ENCODE measurements at regions not wholly inside any gene's neighbourhood (a gene's known extent, or its start where the extent isn't known, plus 50 kb on each side); places are given as distances from the start of the nearest gene placed in this dataset.

- H3K4me3 Mint-ChIP-seq = no peak overlapping the region
- H3K27me3 Mint-ChIP-seq = no peaks in the 10 kb centered on the region
- H3K9me3 Mint-ChIP-seq = peaks cover 9% of the 10 kb centered on the region
- H3K27ac Mint-ChIP-seq = no peak overlapping the region
- ATAC-seq = no peak
- no peaks in the 10 kb centered on the region for H3K36me3 Mint-ChIP-seq
- no peaks in the 10 kb centered on the region for H3K4me1 Mint-ChIP-seq
Measured at GRCh38 chr10:44194435-44194834, 190.5 kb downstream of the CXCL12 start.

DNA sequence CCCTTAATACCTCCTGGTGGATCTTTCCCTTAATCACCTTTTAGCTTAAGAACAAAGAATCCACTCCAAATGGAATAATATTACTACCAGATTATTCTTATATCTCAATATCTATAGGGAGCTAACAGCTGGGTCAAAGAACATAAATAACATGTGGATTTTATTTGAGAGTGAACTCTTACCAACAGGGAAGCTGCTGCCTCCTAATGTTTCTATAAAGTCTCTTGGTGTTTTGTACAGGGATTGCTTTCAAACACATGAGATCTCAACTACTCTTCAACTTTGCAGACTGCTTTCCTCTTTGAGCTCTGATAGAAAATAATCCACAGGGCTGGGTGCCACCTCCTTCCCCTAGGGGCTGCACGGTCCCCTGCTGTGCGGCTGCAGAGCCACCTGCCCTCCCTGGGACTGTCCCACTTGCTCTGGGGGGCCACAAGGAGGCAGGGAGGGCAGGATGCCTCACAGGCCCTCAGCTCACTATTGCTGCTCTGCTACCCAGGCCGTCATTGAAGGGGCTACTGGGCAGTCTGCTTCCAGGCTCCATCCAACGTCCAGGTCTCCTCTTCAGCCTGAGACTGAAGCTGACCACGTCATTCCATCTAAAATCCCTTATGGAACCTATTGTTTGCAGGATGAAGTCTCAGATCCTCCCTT lies 191.2 kb downstream of the CXCL12 start:
- Mint-ChIP-seq H3K36me3 (no peaks in the 10 kb centered on the region), H3K4me1 (no peaks in the 10 kb centered on the region)

GRCh38 chr10:44193166-44193565 lies 191.7 kb downstream of the CXCL12 start:
- no peak for ATAC-seq
- no peaks in the 10 kb centered on the region for H3K36me3 Mint-ChIP-seq
- peaks cover 9% of the 10 kb centered on the region for H3K9me3 Mint-ChIP-seq
- H3K27ac Mint-ChIP-seq = no peak overlapping the region
- no peak overlapping the region for H3K4me3 Mint-ChIP-seq
- H3K4me1 Mint-ChIP-seq = no peaks in the 10 kb centered on the region
- no peaks in the 10 kb centered on the region for H3K27me3 Mint-ChIP-seq

More for the DNA sequence above, 191.2 kb downstream of the CXCL12 start:
- peaks cover 9% of the 10 kb centered on the region for H3K9me3 Mint-ChIP-seq
- ATAC-seq = no peak
- no peak overlapping the region for H3K4me3 Mint-ChIP-seq
- H3K27ac Mint-ChIP-seq = no peak overlapping the region
- H3K27me3 Mint-ChIP-seq = no peaks in the 10 kb centered on the region

- no peaks in the 10 kb centered on the region for H3K27me3 Mint-ChIP-seq
- ATAC-seq = no peak
- H3K4me1 Mint-ChIP-seq = no peaks in the 10 kb centered on the region
- H3K27ac Mint-ChIP-seq = no peak overlapping the region
- H3K4me3 Mint-ChIP-seq = no peak overlapping the region
- H3K36me3 Mint-ChIP-seq = no peaks in the 10 kb centered on the region
- H3K9me3 Mint-ChIP-seq = peaks cover 9% of the 10 kb centered on the region
Measured at GRCh38 chr10:44192435-44192834, 192.5 kb downstream of the CXCL12 start.

DNA sequence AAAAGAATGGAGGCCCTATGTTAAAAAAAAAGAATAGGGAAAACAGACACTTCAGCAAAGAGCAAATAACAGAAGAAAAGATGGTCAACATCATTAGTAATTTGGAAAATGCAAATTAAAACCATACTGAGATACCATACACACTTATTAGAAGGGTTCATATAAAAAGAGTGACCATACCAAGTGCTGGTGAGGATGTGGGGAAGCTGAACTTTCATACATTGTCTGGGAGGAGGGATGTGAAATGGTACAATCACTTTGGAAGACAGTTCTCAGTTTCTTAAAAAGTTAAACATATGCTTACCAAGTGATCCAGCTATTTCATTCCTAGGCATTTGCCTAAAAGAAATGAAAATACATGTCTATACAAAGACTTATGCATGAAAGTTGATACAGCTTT lies 194.4 kb downstream of the CXCL12 start:
- Mint-ChIP-seq H3K4me1 (no peaks in the 10 kb centered on the region), H3K4me3 (no peak overlapping the region), H3K9me3 (peaks cover 9% of the 10 kb centered on the region), H3K27ac (no peak overlapping the region), H3K27me3 (no peaks in the 10 kb centered on the region), H3K36me3 (no peaks in the 10 kb centered on the region)
- ATAC-seq = no peak

DNA sequence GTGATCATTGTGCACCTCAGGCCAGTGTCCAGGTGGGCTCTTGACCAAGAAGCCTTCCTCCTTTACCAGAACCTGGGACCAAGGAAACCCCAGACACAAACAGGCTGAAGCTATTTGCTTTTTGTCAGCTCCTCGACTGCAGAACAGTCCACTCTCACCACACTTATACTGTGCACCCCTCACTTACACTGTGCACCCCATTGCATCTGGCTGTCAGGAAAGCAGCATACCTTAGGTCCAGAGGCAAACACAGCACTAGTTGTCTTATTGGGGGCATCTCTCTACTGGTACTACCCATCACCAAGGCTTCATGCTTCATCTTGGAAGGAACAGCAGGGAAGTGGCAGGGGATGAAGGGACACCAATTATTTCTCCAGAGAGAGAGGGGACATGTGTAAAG lies 198.1 kb downstream of the CXCL12 start:
- ATAC-seq = no peak
- Mint-ChIP-seq H3K4me1 (no peaks in the 10 kb centered on the region), H3K9me3 (peaks cover 9% of the 10 kb centered on the region), H3K27ac (no peak overlapping the region), H3K27me3 (no peaks in the 10 kb centered on the region), H3K36me3 (no peaks in the 10 kb centered on the region), H3K4me3 (no peak overlapping the region)

- no peak overlapping the region for H3K4me3 Mint-ChIP-seq
- peaks cover 8% of the 10 kb centered on the region for H3K9me3 Mint-ChIP-seq
- no peak overlapping the region for H3K27ac Mint-ChIP-seq
- ATAC-seq = no peak
- H3K27me3 Mint-ChIP-seq = no peaks in the 10 kb centered on the region
- H3K4me1 Mint-ChIP-seq = no peaks in the 10 kb centered on the region
- no peaks in the 10 kb centered on the region for H3K36me3 Mint-ChIP-seq
Measured at GRCh38 chr10:44186150-44186549, 198.7 kb downstream of the CXCL12 start.

- H3K27me3 Mint-ChIP-seq = no peaks in the 10 kb centered on the region
- no peak overlapping the region for H3K27ac Mint-ChIP-seq
- ATAC-seq = no peak
- H3K4me3 Mint-ChIP-seq = no peak overlapping the region
- peaks cover 2% of the 10 kb centered on the region for H3K9me3 Mint-ChIP-seq
- H3K4me1 Mint-ChIP-seq = no peaks in the 10 kb centered on the region
- H3K36me3 Mint-ChIP-seq = no peaks in the 10 kb centered on the region
Measured at GRCh38 chr10:44185315-44185666, 199.6 kb downstream of the CXCL12 start.

GRCh38 chr10:44184633-44185314 lies 200.1 kb downstream of the CXCL12 start:
- Mint-ChIP-seq H3K9me3 (peaks cover 2% of the 10 kb centered on the region), H3K4me1 (no peaks in the 10 kb centered on the region), H3K4me3 (no peak overlapping the region), H3K27me3 (no peaks in the 10 kb centered on the region), H3K27ac (no peak overlapping the region), H3K36me3 (no peaks in the 10 kb centered on the region)
- no peak for ATAC-seq

- no peaks in the 10 kb centered on the region for H3K4me1 Mint-ChIP-seq
- no peak for ATAC-seq
- H3K9me3 Mint-ChIP-seq = peaks cover 2% of the 10 kb centered on the region
- H3K36me3 Mint-ChIP-seq = no peaks in the 10 kb centered on the region
- no peaks in the 10 kb centered on the region for H3K27me3 Mint-ChIP-seq
- no peak overlapping the region for H3K4me3 Mint-ChIP-seq
- no peak overlapping the region for H3K27ac Mint-ChIP-seq
Measured at GRCh38 chr10:44183667-44184632, 200.9 kb downstream of the CXCL12 start.

- Mint-ChIP-seq H3K27ac (no peak overlapping the region), H3K9me3 (peaks cover 2% of the 10 kb centered on the region), H3K36me3 (no peaks in the 10 kb centered on the region), H3K27me3 (no peaks in the 10 kb centered on the region), H3K4me1 (no peaks in the 10 kb centered on the region), H3K4me3 (no peak overlapping the region)
- ATAC-seq = no peak
Measured at GRCh38 chr10:44182909-44183308, 202.0 kb downstream of the CXCL12 start.

- Mint-ChIP-seq H3K4me1 (no peaks in the 10 kb centered on the region), H3K9me3 (peaks cover 2% of the 10 kb centered on the region), H3K27me3 (no peaks in the 10 kb centered on the region), H3K36me3 (no peaks in the 10 kb centered on the region), H3K27ac (no peak overlapping the region), H3K4me3 (no peak overlapping the region)
- no peak for ATAC-seq
Measured at GRCh38 chr10:44180321-44181168, 204.4 kb downstream of the CXCL12 start.

- no peak for ATAC-seq
- Mint-ChIP-seq H3K4me1 (no peaks in the 10 kb centered on the region), H3K27me3 (no peaks in the 10 kb centered on the region), H3K9me3 (no peaks in the 10 kb centered on the region), H3K4me3 (no peak overlapping the region), H3K27ac (no peak overlapping the region), H3K36me3 (no peaks in the 10 kb centered on the region)
Measured at GRCh38 chr10:44178856-44179255, 206.0 kb downstream of the CXCL12 start.

- no peak overlapping the region for H3K4me3 Mint-ChIP-seq
- no peak for ATAC-seq
- H3K27me3 Mint-ChIP-seq = no peaks in the 10 kb centered on the region
- H3K36me3 Mint-ChIP-seq = no peaks in the 10 kb centered on the region
- no peak overlapping the region for H3K27ac Mint-ChIP-seq
- H3K9me3 Mint-ChIP-seq = no peaks in the 10 kb centered on the region
- no peaks in the 10 kb centered on the region for H3K4me1 Mint-ChIP-seq
Measured at GRCh38 chr10:44178281-44178680, 206.6 kb downstream of the CXCL12 start.

- Mint-ChIP-seq H3K9me3 (no peaks in the 10 kb centered on the region), H3K27me3 (no peaks in the 10 kb centered on the region), H3K4me3 (no peak overlapping the region), H3K27ac (no peak overlapping the region), H3K36me3 (no peaks in the 10 kb centered on the region), H3K4me1 (no peaks in the 10 kb centered on the region)
- ATAC-seq = no peak
Measured at GRCh38 chr10:44177610-44178009, 207.3 kb downstream of the CXCL12 start.
